ENCODE measurements at regions not wholly inside any gene's neighbourhood (a gene's known extent, or its start where the extent isn't known, plus 50 kb on each side); places are given as distances from the start of the nearest gene placed in this dataset.

DNA sequence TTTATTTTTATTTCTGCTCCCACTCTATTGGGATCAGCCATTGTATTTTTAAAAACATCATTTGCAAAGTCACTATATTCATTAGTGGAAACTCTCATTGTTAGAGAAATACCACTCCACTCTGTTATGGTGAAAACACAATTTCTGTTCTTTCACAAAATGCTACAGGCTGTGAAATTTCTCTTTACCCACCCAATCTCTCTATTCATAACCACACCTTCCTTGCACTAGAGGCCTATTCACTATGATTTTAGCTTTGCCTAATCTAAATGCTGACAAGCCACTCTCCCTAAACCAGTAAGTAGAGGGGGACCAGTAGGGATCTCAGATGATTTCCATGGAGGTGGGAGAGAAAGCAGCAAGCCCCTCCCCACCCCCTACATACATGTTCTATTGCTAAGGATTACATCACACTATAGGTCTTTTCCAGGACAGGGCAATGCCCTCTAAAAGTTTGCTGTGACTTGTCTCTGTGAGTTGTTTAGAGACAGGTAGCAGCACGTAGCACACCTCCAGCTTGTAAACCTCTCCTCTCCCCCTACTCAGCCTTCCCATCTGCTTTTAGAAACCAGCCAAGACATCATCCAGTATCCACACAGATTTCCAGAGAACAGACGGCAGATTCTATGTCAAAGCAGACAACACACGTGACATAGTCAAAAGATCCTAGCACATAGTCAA lies 58.3 kb upstream of the PPP1R3C start:
- Histone ChIP-seq H3K4me1 (ENCODE audit: insufficient read depth, poor library complexity, severe bottlenecking) (peaks cover 21% of the 10 kb centered on the region), H3K9me3 (ENCODE audit: severe bottlenecking) (no peaks in the 10 kb centered on the region), H3K27ac (ENCODE audit: poor library complexity, severe bottlenecking) (peak overlapping the region; percentile 35), H3K4me3 (ENCODE audit: severe bottlenecking) (no peak overlapping the region), H3K36me3 (ENCODE audit: low read depth) (no peaks in the 10 kb centered on the region), H3K27me3 (ENCODE audit: insufficient read depth, poor library complexity, severe bottlenecking) (no peaks in the 10 kb centered on the region)
- no peak; the same call in 2 of the 3 replicates for ATAC-seq (ENCODE audit: low read depth)
- TF ChIP-seq, protein P1, sequence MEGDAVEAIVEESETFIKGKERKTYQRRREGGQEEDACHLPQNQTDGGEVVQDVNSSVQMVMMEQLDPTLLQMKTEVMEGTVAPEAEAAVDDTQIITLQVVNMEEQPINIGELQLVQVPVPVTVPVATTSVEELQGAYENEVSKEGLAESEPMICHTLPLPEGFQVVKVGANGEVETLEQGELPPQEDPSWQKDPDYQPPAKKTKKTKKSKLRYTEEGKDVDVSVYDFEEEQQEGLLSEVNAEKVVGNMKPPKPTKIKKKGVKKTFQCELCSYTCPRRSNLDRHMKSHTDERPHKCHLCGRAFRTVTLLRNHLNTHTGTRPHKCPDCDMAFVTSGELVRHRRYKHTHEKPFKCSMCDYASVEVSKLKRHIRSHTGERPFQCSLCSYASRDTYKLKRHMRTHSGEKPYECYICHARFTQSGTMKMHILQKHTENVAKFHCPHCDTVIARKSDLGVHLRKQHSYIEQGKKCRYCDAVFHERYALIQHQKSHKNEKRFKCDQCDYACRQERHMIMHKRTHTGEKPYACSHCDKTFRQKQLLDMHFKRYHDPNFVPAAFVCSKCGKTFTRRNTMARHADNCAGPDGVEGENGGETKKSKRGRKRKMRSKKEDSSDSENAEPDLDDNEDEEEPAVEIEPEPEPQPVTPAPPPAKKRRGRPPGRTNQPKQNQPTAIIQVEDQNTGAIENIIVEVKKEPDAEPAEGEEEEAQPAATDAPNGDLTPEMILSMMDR (IDR thresholded peaks at IDR 0.05; ENCODE audit: poor library complexity, severe bottlenecking): no peak
- DNase-seq (ENCODE audit: low spot score): no peak

DNA sequence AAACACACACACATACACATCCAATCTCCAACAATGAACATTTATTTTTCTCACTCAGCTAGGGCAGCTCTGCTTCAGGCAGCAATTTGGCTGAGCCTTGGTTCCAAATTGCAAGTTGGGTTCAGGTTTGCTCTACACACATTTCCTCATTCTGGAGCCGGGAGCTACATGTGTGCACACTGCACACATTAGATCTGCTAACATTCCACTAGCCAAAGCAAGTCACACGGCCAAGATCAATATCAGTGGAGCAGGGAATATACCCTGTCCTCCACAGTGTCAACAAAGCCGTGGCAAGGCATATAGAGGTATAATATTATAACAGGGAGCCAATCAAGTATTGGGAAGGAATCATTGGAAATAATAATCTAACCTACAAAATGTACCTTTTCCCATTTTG lies 57.5 kb upstream of the PPP1R3C start:
- H3K9me3 ChIP-seq (ENCODE audit: severe bottlenecking): no peaks in the 10 kb centered on the region
- H3K4me3 ChIP-seq (ENCODE audit: severe bottlenecking): no peak overlapping the region
- TF ChIP-seq, protein P1 (IDR thresholded peaks at IDR 0.05; ENCODE audit: poor library complexity, severe bottlenecking): no peak
- DNase-seq (ENCODE audit: low spot score) (no peak), ATAC-seq (ENCODE audit: low read depth) (no peak)
- H3K27ac ChIP-seq (ENCODE audit: poor library complexity, severe bottlenecking): peak overlapping the region; percentile 35
- H3K27me3 ChIP-seq (ENCODE audit: insufficient read depth, poor library complexity, severe bottlenecking): no peaks in the 10 kb centered on the region
- H3K4me1 ChIP-seq (ENCODE audit: insufficient read depth, poor library complexity, severe bottlenecking): peaks cover 21% of the 10 kb centered on the region
- no peaks in the 10 kb centered on the region for H3K36me3 ChIP-seq (ENCODE audit: low read depth)

GRCh38 chr10:91689731-91690168 lies 56.9 kb upstream of the PPP1R3C start:
- Histone ChIP-seq H3K27ac (ENCODE audit: poor library complexity, severe bottlenecking) (peak overlapping the region; percentile 35), H3K4me1 (ENCODE audit: insufficient read depth, poor library complexity, severe bottlenecking) (peaks cover 26% of the 10 kb centered on the region), H3K36me3 (ENCODE audit: low read depth) (no peaks in the 10 kb centered on the region), H3K4me3 (ENCODE audit: severe bottlenecking) (no peak overlapping the region), H3K27me3 (ENCODE audit: insufficient read depth, poor library complexity, severe bottlenecking) (no peaks in the 10 kb centered on the region), H3K9me3 (ENCODE audit: severe bottlenecking) (no peaks in the 10 kb centered on the region)
- TF ChIP-seq, protein P1 (IDR thresholded peaks at IDR 0.05; ENCODE audit: poor library complexity, severe bottlenecking): no peak
- ATAC-seq (ENCODE audit: low read depth) (peak; percentile 68; the same call in 2 of the 3 replicates), DNase-seq (ENCODE audit: low spot score) (no peak)

GRCh38 chr10:91684841-91685240 lies 52.0 kb upstream of the PPP1R3C start:
- Histone ChIP-seq H3K27me3 (ENCODE audit: insufficient read depth, poor library complexity, severe bottlenecking) (no peaks in the 10 kb centered on the region), H3K9me3 (ENCODE audit: severe bottlenecking) (no peaks in the 10 kb centered on the region), H3K4me3 (ENCODE audit: severe bottlenecking) (no peak overlapping the region), H3K27ac (ENCODE audit: poor library complexity, severe bottlenecking) (peak overlapping the region; percentile 62), H3K4me1 (ENCODE audit: insufficient read depth, poor library complexity, severe bottlenecking) (peaks cover 27% of the 10 kb centered on the region), H3K36me3 (ENCODE audit: low read depth) (no peaks in the 10 kb centered on the region)
- DNase-seq (ENCODE audit: low spot score): no peak
- no peak for ATAC-seq (ENCODE audit: low read depth)
- TF ChIP-seq, protein P1 (IDR thresholded peaks at IDR 0.05; ENCODE audit: poor library complexity, severe bottlenecking): no peak

DNA sequence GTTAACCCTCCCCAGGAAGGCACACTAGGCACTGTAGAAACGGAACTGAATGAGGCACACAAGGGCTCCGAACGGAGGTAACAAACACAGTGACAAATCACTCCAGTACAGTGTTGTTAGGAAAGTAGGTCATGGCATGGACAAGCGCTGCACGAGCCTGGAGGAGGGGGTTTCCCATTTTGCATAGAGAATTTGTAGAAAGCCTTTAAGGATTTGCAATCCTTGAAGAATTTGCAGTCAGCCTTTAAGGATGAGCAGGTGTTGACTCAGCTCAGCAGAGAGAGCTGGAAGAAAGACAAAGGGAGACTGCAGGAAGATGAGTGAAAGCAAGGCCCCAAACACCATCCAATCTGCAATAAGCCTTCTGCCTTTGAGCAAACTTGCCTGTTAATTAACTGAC lies 51.1 kb upstream of the PPP1R3C start:
- Histone ChIP-seq H3K36me3 (ENCODE audit: low read depth) (no peaks in the 10 kb centered on the region), H3K4me1 (ENCODE audit: insufficient read depth, poor library complexity, severe bottlenecking) (peaks cover 24% of the 10 kb centered on the region), H3K4me3 (ENCODE audit: severe bottlenecking) (no peak overlapping the region), H3K9me3 (ENCODE audit: severe bottlenecking) (no peaks in the 10 kb centered on the region), H3K27me3 (ENCODE audit: insufficient read depth, poor library complexity, severe bottlenecking) (no peaks in the 10 kb centered on the region), H3K27ac (ENCODE audit: poor library complexity, severe bottlenecking) (peak overlapping the region; percentile 62)
- TF ChIP-seq, protein P1 (IDR thresholded peaks at IDR 0.05; ENCODE audit: poor library complexity, severe bottlenecking): no peak
- ATAC-seq (ENCODE audit: low read depth): peak; percentile 94
- DNase-seq (ENCODE audit: low spot score): no peak
